ENCODE measurements at regions not wholly inside any gene's neighbourhood (a gene's known extent, or its start where the extent isn't known, plus 50 kb on each side); places are given as distances from the start of the nearest gene placed in this dataset.
A peak's percentile ranks its signal among the peaks of the same experiment; 100 is the strongest.

DNA sequence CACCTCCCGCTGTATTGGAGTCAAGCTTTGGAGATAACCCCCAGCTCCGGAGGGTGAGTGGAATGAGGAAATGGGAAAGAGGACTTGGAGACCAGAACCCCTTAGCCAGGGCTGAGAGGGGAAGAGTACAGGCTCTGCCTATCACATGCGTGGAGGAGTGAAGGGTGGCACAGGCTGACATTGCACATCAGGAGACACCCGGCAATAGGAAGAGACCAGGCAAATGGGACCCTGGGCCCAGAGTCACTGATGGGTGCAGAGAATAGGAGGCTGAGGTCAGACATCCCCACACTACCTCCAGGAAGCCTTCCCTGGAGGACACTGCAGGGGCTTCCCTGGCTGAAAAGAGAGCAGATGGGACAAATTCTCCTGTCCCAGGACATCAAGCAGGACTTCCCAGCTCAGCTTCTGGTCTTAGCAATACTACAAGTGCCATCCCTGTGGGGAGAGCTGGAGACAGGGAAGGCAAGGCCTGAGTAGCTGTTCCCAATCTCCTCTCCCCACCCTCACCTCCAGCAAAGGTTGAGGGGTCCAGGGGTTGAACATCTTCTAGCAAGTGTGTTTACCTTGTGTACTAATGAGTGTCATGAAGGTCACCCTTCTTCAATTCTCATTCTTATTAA, 160.7 kb downstream of the BUD13 start:
- peak; percentile 54 for DNase-seq (ENCODE audit: extremely low spot score, unreplicated experiment)
- Mint-ChIP-seq H3K27me3 (ENCODE audit: unreplicated experiment) (no peaks in the 10 kb centered on the region), H3K4me1 (ENCODE audit: unreplicated experiment) (no peaks in the 10 kb centered on the region), H3K27ac (ENCODE audit: unreplicated experiment) (no peak overlapping the region), H3K9me3 (ENCODE audit: unreplicated experiment) (no peaks in the 10 kb centered on the region), H3K4me3 (ENCODE audit: unreplicated experiment) (no peak overlapping the region), H3K36me3 (ENCODE audit: unreplicated experiment) (no peaks in the 10 kb centered on the region)
- TF ChIP-seq, protein P1, sequence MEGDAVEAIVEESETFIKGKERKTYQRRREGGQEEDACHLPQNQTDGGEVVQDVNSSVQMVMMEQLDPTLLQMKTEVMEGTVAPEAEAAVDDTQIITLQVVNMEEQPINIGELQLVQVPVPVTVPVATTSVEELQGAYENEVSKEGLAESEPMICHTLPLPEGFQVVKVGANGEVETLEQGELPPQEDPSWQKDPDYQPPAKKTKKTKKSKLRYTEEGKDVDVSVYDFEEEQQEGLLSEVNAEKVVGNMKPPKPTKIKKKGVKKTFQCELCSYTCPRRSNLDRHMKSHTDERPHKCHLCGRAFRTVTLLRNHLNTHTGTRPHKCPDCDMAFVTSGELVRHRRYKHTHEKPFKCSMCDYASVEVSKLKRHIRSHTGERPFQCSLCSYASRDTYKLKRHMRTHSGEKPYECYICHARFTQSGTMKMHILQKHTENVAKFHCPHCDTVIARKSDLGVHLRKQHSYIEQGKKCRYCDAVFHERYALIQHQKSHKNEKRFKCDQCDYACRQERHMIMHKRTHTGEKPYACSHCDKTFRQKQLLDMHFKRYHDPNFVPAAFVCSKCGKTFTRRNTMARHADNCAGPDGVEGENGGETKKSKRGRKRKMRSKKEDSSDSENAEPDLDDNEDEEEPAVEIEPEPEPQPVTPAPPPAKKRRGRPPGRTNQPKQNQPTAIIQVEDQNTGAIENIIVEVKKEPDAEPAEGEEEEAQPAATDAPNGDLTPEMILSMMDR (IDR thresholded peaks at IDR 0.05), result no peak

DNA sequence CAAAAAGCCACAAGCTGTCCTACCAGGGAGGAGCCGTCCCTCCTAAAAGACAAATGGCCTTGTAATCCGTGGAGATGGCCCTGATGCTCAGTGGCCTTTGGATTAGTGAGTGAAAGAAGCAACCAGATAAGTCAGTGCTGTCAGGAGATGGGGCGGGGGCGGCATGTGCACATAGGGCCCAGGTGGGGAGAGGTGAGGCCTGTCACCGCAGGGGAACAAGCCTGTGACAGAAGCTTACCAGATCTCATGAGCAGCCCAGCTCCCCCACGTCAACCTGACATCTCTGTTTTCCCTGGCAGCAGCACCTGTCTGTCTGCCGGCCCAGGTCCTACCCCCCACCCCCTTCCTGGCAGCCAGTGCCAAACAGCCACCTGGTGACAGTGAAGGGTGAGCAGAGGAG, 162.6 kb downstream of the BUD13 start:
- Mint-ChIP-seq H3K9me3 (ENCODE audit: unreplicated experiment) (no peaks in the 10 kb centered on the region), H3K4me1 (ENCODE audit: unreplicated experiment) (no peaks in the 10 kb centered on the region), H3K36me3 (ENCODE audit: unreplicated experiment) (no peaks in the 10 kb centered on the region), H3K27me3 (ENCODE audit: unreplicated experiment) (no peaks in the 10 kb centered on the region), H3K4me3 (ENCODE audit: unreplicated experiment) (no peak overlapping the region), H3K27ac (ENCODE audit: unreplicated experiment) (no peak overlapping the region)
- TF ChIP-seq, protein P1 (IDR thresholded peaks at IDR 0.05), result no peak
- DNase-seq (ENCODE audit: extremely low spot score, unreplicated experiment), result peak; percentile 77

GRCh38 chr11:116607027-116607426, 165.8 kb downstream of the BUD13 start:
- no peak overlapping the region for H3K27ac Mint-ChIP-seq (ENCODE audit: unreplicated experiment)
- no peaks in the 10 kb centered on the region for H3K27me3 Mint-ChIP-seq (ENCODE audit: unreplicated experiment)
- H3K9me3 Mint-ChIP-seq (ENCODE audit: unreplicated experiment), result no peaks in the 10 kb centered on the region
- DNase-seq (ENCODE audit: extremely low spot score, unreplicated experiment), result peak; percentile 36
- H3K4me1 Mint-ChIP-seq (ENCODE audit: unreplicated experiment), result no peaks in the 10 kb centered on the region
- no peaks in the 10 kb centered on the region for H3K36me3 Mint-ChIP-seq (ENCODE audit: unreplicated experiment)
- TF ChIP-seq, protein P1 (IDR thresholded peaks at IDR 0.05), result no peak
- H3K4me3 Mint-ChIP-seq (ENCODE audit: unreplicated experiment), result no peak overlapping the region

DNA sequence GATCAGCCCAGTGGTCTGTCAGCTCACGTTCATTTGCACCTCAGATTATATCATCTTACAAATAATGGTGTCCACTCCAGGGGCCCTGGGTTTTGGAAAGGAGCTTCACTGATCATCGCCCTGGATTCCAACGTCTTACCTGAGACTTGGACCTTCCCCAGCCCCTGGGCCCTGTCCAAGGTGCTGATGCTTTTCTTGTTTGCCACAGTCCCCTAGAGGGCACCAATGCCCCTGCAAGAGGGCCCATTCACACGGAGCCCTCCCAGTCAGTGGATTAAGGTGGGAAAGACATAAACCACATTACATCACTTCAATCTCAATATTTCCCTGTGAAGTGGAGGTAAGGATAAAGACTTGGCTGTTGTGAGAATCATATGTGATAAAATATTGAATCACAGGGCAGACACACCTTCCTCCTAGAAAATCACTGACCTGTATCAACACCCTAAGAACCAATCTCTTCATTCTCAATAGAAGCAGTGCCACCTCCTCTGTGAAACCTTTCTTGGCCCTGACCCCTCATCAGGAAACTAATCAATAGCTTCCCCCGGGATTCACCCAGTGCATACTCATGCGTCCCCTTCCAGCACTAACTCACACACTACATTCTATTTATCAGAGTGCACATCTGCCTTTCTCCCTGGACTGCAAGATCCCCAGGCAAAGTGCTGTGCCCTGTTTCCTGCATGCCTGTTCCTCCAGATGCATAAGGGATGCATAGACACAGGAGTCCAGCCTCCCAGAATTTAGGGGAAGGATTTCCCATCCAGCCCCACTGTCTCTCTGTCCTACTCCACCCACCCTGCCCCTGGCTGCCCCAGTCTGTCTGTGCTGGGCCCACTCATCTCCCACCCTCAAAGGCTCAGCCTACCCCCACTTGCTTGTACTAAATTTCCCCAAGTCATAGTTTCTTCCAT, 167.0 kb downstream of the BUD13 start:
- Mint-ChIP-seq H3K4me1 (ENCODE audit: unreplicated experiment) (no peaks in the 10 kb centered on the region), H3K27me3 (ENCODE audit: unreplicated experiment) (no peaks in the 10 kb centered on the region), H3K36me3 (ENCODE audit: unreplicated experiment) (no peaks in the 10 kb centered on the region), H3K4me3 (ENCODE audit: unreplicated experiment) (no peak overlapping the region), H3K27ac (ENCODE audit: unreplicated experiment) (no peak overlapping the region), H3K9me3 (ENCODE audit: unreplicated experiment) (no peaks in the 10 kb centered on the region)
- peak; percentile 32 for DNase-seq (ENCODE audit: extremely low spot score, unreplicated experiment)
- TF ChIP-seq, protein P1 (IDR thresholded peaks at IDR 0.05), result peak; percentile 34

- TF ChIP-seq, protein P1 (IDR thresholded peaks at IDR 0.05), result no peak
- Mint-ChIP-seq H3K4me3 (ENCODE audit: unreplicated experiment) (no peak overlapping the region), H3K27me3 (ENCODE audit: unreplicated experiment) (no peaks in the 10 kb centered on the region), H3K4me1 (ENCODE audit: unreplicated experiment) (no peaks in the 10 kb centered on the region), H3K27ac (ENCODE audit: unreplicated experiment) (no peak overlapping the region), H3K9me3 (ENCODE audit: unreplicated experiment) (no peaks in the 10 kb centered on the region), H3K36me3 (ENCODE audit: unreplicated experiment) (no peaks in the 10 kb centered on the region)
- no peak for DNase-seq (ENCODE audit: extremely low spot score, unreplicated experiment)
Measured at GRCh38 chr11:116603728-116604323, 169.0 kb downstream of the BUD13 start.
